Stimulated activated CD8-positive, alpha-beta memory T cell treated with anti-CD3 and anti-CD28 coated beads, Interleukin-15, amount 100 ng/mL, for 48 hours (primary cell): ENCODE measurements at regions not wholly inside any gene's neighbourhood (a gene's known extent, or its start where the extent isn't known, plus 50 kb on each side); places are given as distances from the start of the nearest gene placed in this dataset.

Experiments
- DNase-seq, 2 donors: peaks; one replicate each; pipeline ENCODE4 v3.0.0-alpha.2; 2020; ENCODE audit warnings: low read depth in 2 of 2

GRCh38 chr15:45743426-45744235, 108.8 kb downstream of the SQOR start:
- DNase-seq: no peak

DNA sequence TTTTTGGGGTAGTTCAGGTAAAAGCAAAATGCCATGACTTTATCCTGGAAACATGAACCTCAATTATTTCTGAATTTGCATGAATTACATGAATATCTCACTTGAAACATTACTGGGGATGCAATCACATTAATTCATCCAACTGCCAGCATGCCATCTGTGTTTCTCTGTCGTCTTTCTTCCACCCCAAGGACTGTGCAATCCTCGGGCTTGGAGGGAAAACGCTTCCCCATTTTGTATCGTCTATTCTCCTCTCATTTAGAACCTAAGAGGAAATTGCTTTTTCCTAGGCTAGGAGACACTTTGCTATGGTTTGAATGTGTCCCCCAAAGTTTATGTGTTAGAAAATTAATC, 109.4 kb downstream of the SQOR start:
- DNase-seq: no peak

- DNase-seq: no peak
Observed at GRCh38 chr15:45747426-45747825, 112.6 kb downstream of the SQOR start.

GRCh38 chr15:45751629-45752028, 116.8 kb downstream of the SQOR start:
- DNase-seq: no peak

DNA sequence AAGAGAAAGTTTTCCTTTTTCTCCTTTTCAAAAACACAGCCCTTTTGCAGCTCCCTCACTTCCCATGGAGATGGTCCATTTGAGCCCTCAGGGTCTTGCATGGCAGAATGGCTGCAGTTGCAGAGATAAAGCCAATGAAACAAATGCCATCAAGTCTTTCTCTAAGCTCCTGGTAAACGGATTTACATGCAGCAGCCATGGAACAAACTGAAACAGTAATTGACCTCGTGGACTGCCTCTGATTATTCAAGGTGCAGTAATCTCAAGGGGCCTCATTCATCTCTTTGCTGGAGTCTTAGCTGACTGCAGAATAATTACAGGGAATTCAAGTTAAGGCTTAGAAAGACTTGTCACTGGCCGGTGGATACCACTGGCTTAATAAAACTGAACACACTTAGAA, 125.1 kb downstream of the SQOR start:
- DNase-seq: no peak

DNA sequence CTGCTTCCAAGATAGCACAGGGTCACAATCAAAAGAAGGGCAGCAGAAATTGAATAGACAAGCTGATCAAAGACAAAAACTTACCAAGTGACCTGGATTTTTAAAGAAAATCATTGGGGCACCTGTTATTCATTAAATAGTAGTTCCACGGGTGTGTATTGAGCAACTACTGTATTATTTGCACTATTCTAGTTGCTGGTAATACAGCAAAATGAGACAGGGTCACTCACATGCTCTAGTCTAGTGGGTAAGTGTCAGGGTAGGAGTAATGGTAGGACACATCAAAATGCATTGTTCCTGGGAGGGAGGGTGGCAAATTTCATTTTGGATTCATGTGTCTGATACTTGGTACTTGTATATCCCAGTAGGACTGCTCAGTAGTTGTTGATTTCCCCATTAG, 127.9 kb downstream of the SQOR start:
- no peak for DNase-seq

GRCh38 chr15:45763170-45763869, 128.5 kb downstream of the SQOR start:
- DNase-seq: no peak

GRCh38 chr15:45773149-45773548, 138.3 kb downstream of the SQOR start:
- no peak for DNase-seq

- no peak for DNase-seq
Observed at GRCh38 chr15:45776772-45777171, 141.9 kb downstream of the SQOR start.

DNA sequence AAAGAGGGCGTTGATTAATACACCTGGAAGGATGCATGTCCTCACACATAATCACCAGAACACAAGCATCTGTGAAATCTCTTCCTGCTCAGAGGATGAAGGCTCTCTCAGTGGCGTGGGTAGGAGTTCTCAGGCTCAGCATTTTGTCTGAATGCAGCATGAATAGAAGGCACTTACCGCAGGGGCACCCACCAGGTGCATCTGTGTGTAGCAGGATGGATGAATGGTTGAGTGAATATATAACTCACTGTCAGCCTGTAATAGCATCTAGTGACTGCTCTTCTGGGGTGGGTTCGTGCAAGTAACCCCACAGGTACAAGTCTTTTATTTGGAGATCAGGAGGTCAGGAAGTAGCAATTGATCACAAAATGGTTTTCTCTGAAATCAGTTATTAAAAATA, 143.0 kb downstream of the SQOR start:
- DNase-seq: no peak

DNA sequence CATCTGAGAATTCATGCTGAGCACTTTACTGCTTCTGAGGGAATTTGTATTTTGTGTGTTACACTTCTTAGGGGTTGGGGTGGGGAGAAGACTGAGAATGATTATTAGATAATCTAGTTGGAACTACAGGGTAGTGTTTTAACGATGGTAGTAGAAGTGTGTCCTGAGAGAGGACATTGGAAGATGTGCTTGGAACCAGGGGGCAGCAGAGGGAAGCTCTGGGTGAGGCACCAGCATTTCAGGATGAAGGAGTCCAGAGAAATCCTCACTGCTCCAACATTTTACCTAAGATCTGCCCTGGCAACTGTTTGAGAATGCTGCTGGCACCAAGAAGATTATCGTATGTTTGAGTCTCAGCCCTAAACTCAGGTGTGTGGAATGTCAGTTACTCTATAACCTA, 145.5 kb downstream of the SQOR start:
- DNase-seq: no peak

DNA sequence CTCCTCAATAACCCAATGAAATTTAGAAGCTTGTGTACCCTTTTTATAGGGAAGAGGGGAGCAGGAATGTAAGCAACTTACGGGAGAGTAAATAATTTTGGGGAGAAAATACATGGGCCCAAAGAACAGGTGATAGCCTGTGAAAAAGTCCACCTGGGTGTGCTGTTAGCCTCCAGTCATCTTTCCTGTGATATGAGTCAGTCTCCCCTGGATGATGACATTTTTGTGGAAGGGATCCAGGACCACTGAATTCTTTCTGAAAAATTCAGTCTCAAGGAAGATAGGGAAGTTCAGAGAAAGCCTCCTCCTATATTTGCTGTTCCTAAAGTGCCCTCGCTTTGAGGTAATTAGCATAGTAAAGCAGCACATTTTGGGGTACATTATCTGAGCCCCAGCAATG, 149.8 kb downstream of the SQOR start:
- DNase-seq: no peak

GRCh38 chr15:45785897-45786296, 151.1 kb downstream of the SQOR start:
- DNase-seq: no peak

- DNase-seq: no peak
Observed at GRCh38 chr15:45790325-45790943, 155.6 kb downstream of the SQOR start.

GRCh38 chr15:45794304-45794703, 159.5 kb downstream of the SQOR start:
- DNase-seq: no peak

- no peak for DNase-seq
Observed at GRCh38 chr15:45794712-45795439, 160.0 kb downstream of the SQOR start.

- no peak for DNase-seq
Observed at GRCh38 chr15:45795440-45796069, 160.7 kb downstream of the SQOR start.

DNA sequence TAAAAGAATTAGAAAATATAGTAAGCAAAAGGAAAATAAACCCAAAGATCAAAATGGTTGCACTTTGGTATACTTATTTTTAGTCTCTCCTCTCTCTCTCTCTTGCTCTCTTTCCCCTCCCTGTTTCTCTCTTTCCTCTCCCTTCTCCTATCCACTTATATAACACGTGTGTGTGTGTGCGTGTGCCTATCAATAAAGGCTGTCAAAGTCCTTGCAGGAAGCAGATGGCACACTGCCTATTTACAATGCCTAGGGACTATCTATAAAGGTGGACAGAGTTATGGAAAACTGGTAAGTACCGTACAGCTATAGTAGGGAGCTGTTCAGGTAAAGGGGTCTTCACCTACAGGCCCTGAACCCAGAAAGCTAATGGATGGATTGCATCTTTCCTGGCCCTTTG, 161.6 kb downstream of the SQOR start:
- DNase-seq: no peak

- no peak for DNase-seq
Observed at GRCh38 chr15:45799508-45799907, 164.7 kb downstream of the SQOR start.

DNA sequence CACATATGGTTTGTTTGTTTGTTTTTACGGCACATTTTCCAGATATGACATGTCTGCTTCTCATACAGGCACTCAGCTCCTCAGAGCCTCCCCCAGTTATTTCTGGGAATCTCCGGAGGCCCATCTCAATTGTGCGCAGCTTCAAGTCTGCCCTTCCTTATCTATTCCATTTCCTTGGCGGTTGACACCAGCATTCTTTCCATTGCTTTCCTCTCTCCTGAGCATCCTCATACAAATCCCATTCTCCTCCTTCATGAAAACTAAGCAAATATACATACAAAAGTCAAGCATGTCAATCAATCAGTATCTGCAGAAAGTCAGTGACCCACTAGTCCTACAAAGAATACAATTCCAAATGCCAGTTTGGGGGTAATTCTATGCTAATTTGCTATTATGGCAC, 166.7 kb downstream of the SQOR start:
- no peak for DNase-seq

DNA sequence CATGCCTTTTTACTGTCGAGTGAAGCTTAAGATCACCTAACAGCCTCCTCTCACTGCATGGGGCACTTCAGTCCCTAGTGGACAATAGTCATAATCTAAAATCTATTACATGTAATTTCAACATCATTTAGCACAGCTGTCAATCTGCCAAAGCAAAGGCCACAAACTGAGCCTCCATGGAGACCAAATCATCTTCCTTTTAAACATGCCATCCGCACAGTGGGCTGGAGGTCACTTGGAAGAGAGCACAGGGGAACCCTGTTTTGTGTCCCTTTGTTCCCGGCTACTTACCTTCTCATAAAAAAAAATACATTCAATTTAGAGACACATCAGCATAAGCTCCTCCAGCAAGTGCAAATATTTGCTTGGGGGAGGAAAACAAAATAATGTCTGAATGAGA, 167.3 kb downstream of the SQOR start:
- no peak for DNase-seq

GRCh38 chr15:45804028-45804427, 169.2 kb downstream of the SQOR start:
- no peak for DNase-seq
